C4-2B (cell line): ENCODE measurements at regions not wholly inside any gene's neighbourhood (a gene's known extent, or its start where the extent isn't known, plus 50 kb on each side); places are given as distances from the start of the nearest gene placed in this dataset.

Source experiments
- CTCF ChIP-seq: fragments of 450-650 bp; conservative IDR thresholded peaks from 2 replicates; pipeline ENCODE4 v1.5.1; 2017; ENCODE audit warnings: mild to moderate bottlenecking
- ZFX ChIP-seq: fragments of 450-650 bp; IDR thresholded peaks from 2 replicates; pipeline ENCODE4 v1.6.1; 2017

GRCh38 chr12:63387771-63388170 lies 236.8 kb upstream of the AVPR1A start:
- no peak for TF ChIP-seq CTCF
- TF ChIP-seq ZFX: no peak
